Esophagus muscularis mucosa (tissue), 4 donors: ENCODE measurements at regions not wholly inside any gene's neighbourhood (a gene's known extent, or its start where the extent isn't known, plus 50 kb on each side); places are given as distances from the start of the nearest gene placed in this dataset.

Experiments
- EP300 ChIP-seq: sonication (generic); formaldehyde crosslinking; IDR thresholded peaks from one replicate; pipeline ENCODE4 v1.6.1; 2017; ENCODE audit warnings: antibody characterized with exemption
- POLR2A ChIP-seq: fragments of 450-650 bp; IDR thresholded peaks from one replicate; pipeline ENCODE4 v1.6.1; 2017; ENCODE audit warnings: antibody characterized with exemption, moderate library complexity, mild to moderate bottlenecking, low read depth
- POLR2AphosphoS5 ChIP-seq, 2 donors: sonication (generic); formaldehyde crosslinking; IDR thresholded peaks; one replicate each; pipeline ENCODE4 v1.6.1; 2017; ENCODE audit warnings: antibody characterized with exemption in 2 of 2
- TF ChIP-seq, protein P1 (sequence below), 3 experiments: fragments of 200-600 bp in 2 of 3; fragments of 450-650 bp in 1 of 3; sonication (generic) in 2 of 3; IDR thresholded peaks; one replicate each; pipeline ENCODE4 v1.5.1; 2017 to 2019; ENCODE audit warnings: antibody characterized with exemption in 3 of 3, mild to moderate bottlenecking in 2 of 3, moderate library complexity in 1 of 3

- TF ChIP-seq, protein P1, sequence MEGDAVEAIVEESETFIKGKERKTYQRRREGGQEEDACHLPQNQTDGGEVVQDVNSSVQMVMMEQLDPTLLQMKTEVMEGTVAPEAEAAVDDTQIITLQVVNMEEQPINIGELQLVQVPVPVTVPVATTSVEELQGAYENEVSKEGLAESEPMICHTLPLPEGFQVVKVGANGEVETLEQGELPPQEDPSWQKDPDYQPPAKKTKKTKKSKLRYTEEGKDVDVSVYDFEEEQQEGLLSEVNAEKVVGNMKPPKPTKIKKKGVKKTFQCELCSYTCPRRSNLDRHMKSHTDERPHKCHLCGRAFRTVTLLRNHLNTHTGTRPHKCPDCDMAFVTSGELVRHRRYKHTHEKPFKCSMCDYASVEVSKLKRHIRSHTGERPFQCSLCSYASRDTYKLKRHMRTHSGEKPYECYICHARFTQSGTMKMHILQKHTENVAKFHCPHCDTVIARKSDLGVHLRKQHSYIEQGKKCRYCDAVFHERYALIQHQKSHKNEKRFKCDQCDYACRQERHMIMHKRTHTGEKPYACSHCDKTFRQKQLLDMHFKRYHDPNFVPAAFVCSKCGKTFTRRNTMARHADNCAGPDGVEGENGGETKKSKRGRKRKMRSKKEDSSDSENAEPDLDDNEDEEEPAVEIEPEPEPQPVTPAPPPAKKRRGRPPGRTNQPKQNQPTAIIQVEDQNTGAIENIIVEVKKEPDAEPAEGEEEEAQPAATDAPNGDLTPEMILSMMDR (IDR thresholded peaks at IDR 0.05) = no peak
- TF ChIP-seq POLR2A (no peak), POLR2AphosphoS5 (IDR thresholded peaks at IDR 0.05) (no peak), EP300 (no peak)
Observed at GRCh38 chr11:31869986-31870385, 58.9 kb upstream of the PAX6 start.
